ENCODE measurements at regions not wholly inside any gene's neighbourhood (a gene's known extent, or its start where the extent isn't known, plus 50 kb on each side); places are given as distances from the start of the nearest gene placed in this dataset.

- Histone ChIP-seq H3K27ac (ENCODE audit: low read depth in 1 of 2, low read length in 1 of 2) (no peak overlapping the region), H3K27me3 (ENCODE audit: control insufficient read depth in 3 of 3, insufficient read depth in 3 of 3, low read length in 2 of 3) (no peaks in the 10 kb centered on the region), H3K36me3 (ENCODE audit: control insufficient read depth in 4 of 4, insufficient read depth in 4 of 4, low read length in 4 of 4) (no peaks in the 10 kb centered on the region), H3K9me3 (ENCODE audit: control insufficient read depth in 4 of 4, insufficient read depth in 3 of 4, low read length in 3 of 4) (no peaks in the 10 kb centered on the region), H3K4me1 (ENCODE audit: control insufficient read depth in 5 of 5, insufficient read depth in 5 of 5, low read length in 5 of 5) (no peaks in the 10 kb centered on the region), H3K4me3 (no peak overlapping the region), H3K9ac (ENCODE audit: insufficient read depth in 1 of 2, low read length in 2 of 2) (no peak overlapping the region)
- no peak for TF ChIP-seq CTCF (IDR thresholded peaks at IDR 0.05; ENCODE audit: control extremely low read depth, extremely low read depth)
- ATAC-seq (ENCODE audit: insufficient read depth, low FRiP score) = no peak
- 78 to 90% methylated on average over 3 of the region's 3 CpGs for WGBS, 2 donors
- no peak for DNase-seq
Measured at GRCh38 chr3:140766465-140766864, 88.6 kb downstream of the TRIM42 start.

GRCh38 chr3:140767566-140767965 is 89.7 kb downstream of the TRIM42 start:
- Histone ChIP-seq H3K4me1 (ENCODE audit: control insufficient read depth in 5 of 5, insufficient read depth in 5 of 5, low read length in 5 of 5) (no peaks in the 10 kb centered on the region), H3K4me3 (no peak overlapping the region), H3K9me3 (ENCODE audit: control insufficient read depth in 4 of 4, insufficient read depth in 3 of 4, low read length in 3 of 4) (peaks cover 0 to 2% (median 0%) of the 10 kb centered on the region in 4 donors), H3K9ac (ENCODE audit: insufficient read depth in 1 of 2, low read length in 2 of 2) (no peak overlapping the region), H3K27ac (ENCODE audit: low read depth in 1 of 2, low read length in 1 of 2) (no peak overlapping the region), H3K36me3 (ENCODE audit: control insufficient read depth in 4 of 4, insufficient read depth in 4 of 4, low read length in 4 of 4) (no peaks in the 10 kb centered on the region), H3K27me3 (ENCODE audit: control insufficient read depth in 3 of 3, insufficient read depth in 3 of 3, low read length in 2 of 3) (no peaks in the 10 kb centered on the region)
- peak in 2 of 3 donors; percentile 3 to 10 for DNase-seq
- ATAC-seq (ENCODE audit: insufficient read depth, low FRiP score) = no peak
- TF ChIP-seq CTCF (IDR thresholded peaks at IDR 0.05; ENCODE audit: control extremely low read depth, extremely low read depth) = no peak
- WGBS, 2 donors = 57 to 76% methylated on average over 1 of the region's 1 CpG

- Histone ChIP-seq H3K4me1 (ENCODE audit: control insufficient read depth in 5 of 5, insufficient read depth in 5 of 5, low read length in 5 of 5) (no peaks in the 10 kb centered on the region), H3K9ac (ENCODE audit: insufficient read depth in 1 of 2, low read length in 2 of 2) (no peak overlapping the region), H3K4me3 (no peak overlapping the region), H3K27me3 (ENCODE audit: control insufficient read depth in 3 of 3, insufficient read depth in 3 of 3, low read length in 2 of 3) (no peaks in the 10 kb centered on the region), H3K36me3 (ENCODE audit: control insufficient read depth in 4 of 4, insufficient read depth in 4 of 4, low read length in 4 of 4) (no peaks in the 10 kb centered on the region), H3K27ac (ENCODE audit: low read depth in 1 of 2, low read length in 1 of 2) (no peak overlapping the region), H3K9me3 (ENCODE audit: control insufficient read depth in 4 of 4, insufficient read depth in 3 of 4, low read length in 3 of 4) (peaks cover 0 to 2% (median 0%) of the 10 kb centered on the region in 4 donors)
- ATAC-seq (ENCODE audit: insufficient read depth, low FRiP score) (no peak), DNase-seq (no peak)
- 83 to 84% methylated on average over 2 of the region's 2 CpGs for WGBS, 2 donors
- no peak for TF ChIP-seq CTCF (IDR thresholded peaks at IDR 0.05; ENCODE audit: control extremely low read depth, extremely low read depth)
Measured at GRCh38 chr3:140768941-140769340, 91.1 kb downstream of the TRIM42 start.

GRCh38 chr3:140769951-140770350 is 92.1 kb downstream of the TRIM42 start:
- WGBS, 2 donors = 93 to 95% methylated on average over 6 of the region's 6 CpGs
- Histone ChIP-seq H3K9me3 (ENCODE audit: control insufficient read depth in 4 of 4, insufficient read depth in 3 of 4, low read length in 3 of 4) (peaks cover 0 to 2% (median 0%) of the 10 kb centered on the region in 4 donors), H3K36me3 (ENCODE audit: control insufficient read depth in 4 of 4, insufficient read depth in 4 of 4, low read length in 4 of 4) (no peaks in the 10 kb centered on the region), H3K4me3 (no peak overlapping the region), H3K9ac (ENCODE audit: insufficient read depth in 1 of 2, low read length in 2 of 2) (no peak overlapping the region), H3K4me1 (ENCODE audit: control insufficient read depth in 5 of 5, insufficient read depth in 5 of 5, low read length in 5 of 5) (no peaks in the 10 kb centered on the region), H3K27ac (ENCODE audit: low read depth in 1 of 2, low read length in 1 of 2) (no peak overlapping the region), H3K27me3 (ENCODE audit: control insufficient read depth in 3 of 3, insufficient read depth in 3 of 3, low read length in 2 of 3) (no peaks in the 10 kb centered on the region)
- no peak for TF ChIP-seq CTCF (IDR thresholded peaks at IDR 0.05; ENCODE audit: control extremely low read depth, extremely low read depth)
- DNase-seq (no peak), ATAC-seq (ENCODE audit: insufficient read depth, low FRiP score) (no peak)
